Stimulated activated CD4-positive, alpha-beta T cell treated with anti-CD3 and anti-CD28 coated beads, Interleukin-15, amount 100 ng/mL, for 1 hour (primary cell): ENCODE measurements at regions not wholly inside any gene's neighbourhood (a gene's known extent, or its start where the extent isn't known, plus 50 kb on each side); places are given as distances from the start of the nearest gene placed in this dataset.
"Not testable (repeated sequence)": the region's sequence is repeated elsewhere in the genome, so short reads cannot be mapped to it uniquely, and the experiment has no call there.

Experiments used
- DNase-seq, 2 donors: peaks; one replicate each; pipeline ENCODE4 v3.0.0-alpha.2; 2020; ENCODE audit warnings: low read depth in 1 of 2, low spot score in 1 of 2

DNA sequence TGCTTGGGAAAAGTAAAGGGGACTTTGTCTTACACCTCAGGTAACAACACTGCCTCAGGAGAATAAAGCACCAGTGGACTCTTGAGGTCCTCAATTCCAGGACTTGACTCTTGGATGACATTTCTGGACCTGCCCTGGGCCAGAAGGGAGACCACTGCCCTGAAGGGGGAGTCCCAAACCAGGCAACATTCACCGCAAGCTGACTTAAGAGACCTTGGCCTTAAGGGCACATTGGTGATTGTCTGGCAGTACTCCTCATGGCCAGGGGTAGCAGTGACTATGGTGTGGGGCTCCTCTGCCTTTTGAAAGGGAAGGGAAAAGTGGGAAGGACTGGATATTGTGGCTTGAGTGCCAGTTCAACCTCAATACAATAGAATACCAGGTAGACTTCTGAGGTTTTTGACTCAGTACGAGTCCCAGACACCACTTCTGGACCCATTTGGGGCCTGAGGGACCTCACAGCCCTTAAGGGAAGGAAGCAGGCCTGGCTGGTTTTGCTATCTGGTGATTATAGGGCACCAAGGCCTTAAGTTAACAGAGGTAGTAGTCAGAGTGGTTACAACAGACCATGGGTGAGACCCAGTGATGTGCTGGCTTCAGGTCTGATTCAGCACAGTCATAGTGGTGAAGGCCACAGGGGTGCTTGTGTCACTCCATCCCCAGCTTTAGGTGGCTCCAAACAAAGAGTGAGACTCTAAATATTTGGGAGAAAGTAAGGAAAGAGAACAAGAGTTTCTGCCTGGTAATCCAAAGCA, 121.2 kb upstream of the TET2 start:
- DNase-seq = no peak

DNA sequence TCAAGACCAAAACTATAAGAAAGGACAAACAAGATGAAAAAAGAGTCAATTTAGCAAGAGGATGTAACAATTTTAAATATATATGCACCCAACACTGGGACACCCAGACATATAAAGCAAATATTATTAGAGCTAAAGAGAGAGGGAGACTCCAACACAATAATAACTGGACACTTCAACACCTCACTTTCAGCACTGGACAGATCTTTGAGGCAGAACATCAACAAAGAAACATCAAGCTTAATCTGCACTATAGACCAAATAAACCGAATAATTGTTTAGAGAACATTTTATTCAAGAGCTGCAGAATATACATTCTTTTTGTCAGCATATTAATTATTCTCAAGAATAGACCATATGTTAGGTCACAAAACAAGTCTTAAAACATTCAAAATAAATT, 109.7 kb upstream of the TET2 start:
- no peak for DNase-seq

- no peak for DNase-seq
These were observed 104.2 kb upstream of the TET2 start for GRCh38 chr4:105042451-105042850.

GRCh38 chr4:105050896-105051295, 95.8 kb upstream of the TET2 start:
- no peak for DNase-seq

DNA sequence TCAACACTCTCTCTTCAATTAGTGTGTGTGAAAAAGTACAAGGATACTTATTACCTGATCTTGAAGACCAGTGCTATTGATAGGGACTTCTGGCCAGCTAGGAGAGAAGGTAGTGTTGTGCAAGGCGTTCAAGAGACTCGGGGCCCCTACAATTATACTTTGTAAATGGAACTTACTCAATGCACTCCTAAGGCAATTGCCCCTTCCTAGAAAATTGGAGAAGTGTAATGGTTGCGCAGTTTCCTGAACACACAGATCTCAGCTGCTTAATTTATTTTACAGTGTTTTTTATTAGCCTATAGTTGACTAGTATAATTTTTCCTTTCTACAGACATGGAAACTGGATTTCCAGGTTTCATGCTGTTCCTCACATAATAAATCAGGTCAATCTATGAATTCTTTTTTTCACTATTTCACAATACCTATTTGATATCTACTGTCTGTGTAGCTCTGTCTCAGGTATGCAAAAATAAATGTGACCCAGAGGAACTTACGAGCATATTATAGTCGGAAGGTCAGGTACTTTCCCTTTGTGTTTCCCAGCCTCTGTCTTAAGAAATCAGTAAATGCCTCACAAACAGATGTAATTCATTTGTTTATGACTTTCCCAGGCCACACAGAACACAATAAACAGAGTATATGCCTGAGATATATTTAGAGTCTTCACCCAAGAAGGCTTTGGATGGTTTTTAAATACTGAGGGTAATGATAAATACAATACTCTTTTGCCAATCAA, 89.1 kb upstream of the TET2 start:
- DNase-seq = no peak

- DNase-seq = no peak
These were observed 88.4 kb upstream of the TET2 start for GRCh38 chr4:105058177-105058812.

DNA sequence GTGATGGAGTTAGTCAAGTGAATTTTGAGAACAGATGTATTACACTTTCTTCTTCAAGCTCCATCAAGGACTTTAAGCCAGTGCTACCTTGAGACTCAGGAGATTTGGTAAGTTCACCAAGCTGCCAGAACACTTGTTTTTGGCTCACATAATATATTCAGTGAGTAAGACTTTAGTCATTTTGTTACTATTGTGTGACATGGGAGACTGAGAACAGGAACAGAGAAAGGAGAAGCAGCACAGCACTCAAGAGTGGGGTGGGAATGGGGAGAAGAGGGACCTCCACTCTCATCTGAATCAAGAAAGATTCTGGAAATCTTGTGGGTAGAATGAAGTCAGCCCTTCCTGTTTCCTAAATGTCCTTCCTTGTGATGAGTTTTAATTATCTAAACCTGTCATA, 87.3 kb upstream of the TET2 start:
- no peak for DNase-seq

DNA sequence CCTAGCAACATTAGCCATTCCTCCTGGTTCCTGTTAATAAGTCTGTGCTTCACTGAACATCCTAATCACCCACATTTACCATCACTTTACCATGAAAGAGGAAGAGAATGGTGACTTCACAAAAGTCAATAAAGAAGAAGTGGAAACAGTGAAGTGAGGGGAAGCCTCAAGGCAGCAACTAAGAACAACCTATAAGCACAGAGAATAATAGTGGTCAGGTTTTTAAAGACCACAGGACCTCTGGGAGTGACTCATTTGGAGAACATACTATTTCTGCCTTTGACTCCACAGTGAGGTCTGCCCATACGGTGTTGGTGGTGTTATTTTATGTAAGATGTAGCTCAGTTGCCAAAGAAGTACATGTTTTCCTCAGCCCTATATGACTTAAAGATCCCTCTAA, 86.0 kb upstream of the TET2 start:
- no peak for DNase-seq

GRCh38 chr4:105061136-105061696, 85.5 kb upstream of the TET2 start:
- no peak for DNase-seq

DNA sequence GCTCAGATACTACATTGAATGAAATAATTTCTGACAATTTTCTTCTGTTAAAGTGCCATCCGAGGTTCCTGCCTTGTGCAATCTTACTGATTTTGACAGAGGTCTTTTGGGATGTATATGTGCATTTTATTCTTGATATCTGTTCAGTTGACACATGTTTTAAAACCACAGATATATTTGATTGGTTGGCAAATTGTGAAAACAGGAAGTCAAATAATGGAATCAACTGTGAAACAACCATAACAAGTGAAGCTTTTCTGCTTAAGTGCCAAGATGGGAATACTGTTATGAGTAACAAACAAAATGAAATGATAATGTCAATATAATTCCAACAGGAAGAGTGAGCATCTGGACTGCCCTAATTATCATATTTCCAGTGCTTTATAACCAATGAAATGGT, 84.9 kb upstream of the TET2 start:
- DNase-seq = no peak

DNA sequence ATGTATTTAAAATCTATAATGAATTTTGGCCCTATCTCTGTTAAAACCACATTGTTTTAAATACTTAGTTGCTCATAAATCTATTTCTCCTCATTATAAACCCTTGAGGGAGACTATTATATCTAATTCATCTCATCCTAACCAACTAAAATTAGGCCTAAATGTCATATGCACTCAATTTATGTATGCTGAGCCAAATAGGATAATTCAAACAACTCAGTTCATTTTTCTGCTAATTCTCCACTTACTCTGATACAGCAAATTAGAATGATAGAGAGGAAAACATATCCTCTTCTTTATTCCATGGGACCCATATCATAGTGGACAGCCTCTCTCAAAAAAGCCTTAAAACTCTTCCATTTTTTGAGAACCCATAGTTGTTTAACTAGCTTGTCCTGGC, 80.3 kb upstream of the TET2 start:
- no peak for DNase-seq

- DNase-seq = no peak
These were observed 79.2 kb upstream of the TET2 start for GRCh38 chr4:105067431-105067830.

- DNase-seq = no peak
These were observed 78.7 kb upstream of the TET2 start for GRCh38 chr4:105067946-105068345.

DNA sequence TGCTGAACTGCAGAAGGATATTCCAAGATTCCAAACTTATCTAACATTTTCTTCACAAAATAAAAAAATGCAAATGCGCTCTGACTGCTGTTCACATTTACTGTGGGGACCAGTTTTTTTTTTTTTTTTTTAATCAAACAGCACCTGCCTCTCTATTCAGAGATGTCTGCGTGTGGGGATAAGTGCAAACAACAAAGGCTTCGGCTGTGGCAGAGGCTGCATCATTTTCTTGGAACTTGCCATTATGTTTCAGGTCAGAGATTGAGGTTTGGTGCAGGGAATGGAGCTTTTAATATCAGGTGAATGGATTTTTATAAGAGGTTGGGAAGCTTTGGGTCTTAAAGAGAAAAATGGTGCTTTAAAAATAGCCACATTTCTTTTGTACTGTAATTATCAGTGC, 78.2 kb upstream of the TET2 start:
- DNase-seq = no peak

DNA sequence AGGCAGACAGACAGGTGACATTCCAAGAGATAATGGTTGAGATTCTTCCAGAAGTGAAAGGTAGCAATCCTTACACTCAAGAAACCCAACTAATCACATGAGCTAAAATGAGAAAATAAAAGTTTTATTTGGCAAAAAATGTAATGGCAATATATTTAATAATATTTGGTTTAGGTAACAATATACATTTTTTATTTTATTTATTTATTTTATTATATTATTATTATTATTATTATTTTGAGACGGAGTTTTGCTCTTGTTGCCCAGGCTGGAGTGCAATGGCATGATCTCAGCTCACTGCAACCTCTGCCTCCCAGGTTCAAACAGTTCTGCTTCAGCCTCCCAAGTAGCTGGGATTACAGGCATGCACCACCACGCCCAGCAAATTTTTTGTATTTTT, 74.6 kb upstream of the TET2 start:
- not testable (repeated sequence) for DNase-seq

GRCh38 chr4:105074097-105074496, 72.6 kb upstream of the TET2 start:
- DNase-seq = no peak

DNA sequence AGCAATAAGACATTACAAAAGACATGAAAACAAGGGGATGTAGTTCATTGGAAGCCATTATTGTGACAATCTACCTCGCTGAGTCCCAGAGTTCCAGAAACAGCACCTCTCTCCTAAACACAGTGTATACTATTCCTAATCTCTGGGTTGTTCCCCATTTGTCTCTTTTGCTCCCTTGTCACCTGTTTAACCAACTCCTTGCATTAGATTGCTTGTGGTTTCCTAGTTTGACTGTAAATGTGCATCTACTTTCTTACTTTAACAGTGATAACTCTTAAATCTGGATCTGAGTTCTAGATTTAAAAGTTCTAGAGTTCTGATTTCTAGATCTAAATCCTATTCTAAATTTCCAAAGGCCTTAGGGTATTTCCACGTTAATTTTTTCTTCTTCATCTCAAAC, 71.6 kb upstream of the TET2 start:
- no peak for DNase-seq

- no peak for DNase-seq
These were observed 58.4 kb upstream of the TET2 start for GRCh38 chr4:105088110-105088879.

DNA sequence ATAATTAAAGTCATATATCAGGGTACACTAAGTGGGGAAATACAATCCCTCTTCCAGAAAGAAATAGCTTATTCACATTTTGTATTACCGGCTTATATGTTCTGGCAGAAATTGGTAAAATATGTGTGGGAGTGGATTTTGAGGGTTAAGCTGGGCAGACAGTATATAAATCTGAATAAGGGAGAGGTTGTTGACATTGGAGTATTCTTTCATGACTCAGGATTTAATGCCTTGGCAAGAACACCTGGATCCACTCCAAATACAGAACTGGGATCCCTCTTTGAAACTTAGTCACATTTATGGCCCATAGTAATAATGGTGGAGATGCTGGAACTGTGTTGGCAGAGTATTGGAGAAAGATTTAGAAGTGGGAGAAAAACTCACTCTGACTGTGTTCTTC, 54.3 kb upstream of the TET2 start:
- no peak for DNase-seq

DNA sequence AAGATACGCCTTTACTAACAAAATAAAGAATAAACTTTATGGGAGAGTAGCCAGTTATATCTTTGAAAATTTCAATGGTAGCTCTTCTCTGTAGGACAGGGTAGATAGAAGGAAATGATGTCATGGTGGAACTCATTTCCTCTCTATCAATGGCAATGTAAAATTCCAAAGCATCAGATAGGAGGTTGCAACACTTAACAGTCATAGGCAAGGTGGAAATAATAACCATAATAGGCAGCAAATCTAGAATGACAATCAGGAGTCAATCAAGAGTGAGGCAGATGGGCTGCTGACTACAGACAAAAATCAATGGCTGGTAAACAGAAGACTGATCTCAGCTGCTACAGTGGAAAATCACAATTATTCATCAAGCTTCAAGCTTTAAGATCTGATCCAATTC, 53.9 kb upstream of the TET2 start:
- DNase-seq = no peak

GRCh38 chr4:105093975-105094374, 52.7 kb upstream of the TET2 start:
- no peak for DNase-seq
